ENCODE measurements at regions not wholly inside any gene's neighbourhood (a gene's known extent, or its start where the extent isn't known, plus 50 kb on each side); places are given as distances from the start of the nearest gene placed in this dataset.

DNA sequence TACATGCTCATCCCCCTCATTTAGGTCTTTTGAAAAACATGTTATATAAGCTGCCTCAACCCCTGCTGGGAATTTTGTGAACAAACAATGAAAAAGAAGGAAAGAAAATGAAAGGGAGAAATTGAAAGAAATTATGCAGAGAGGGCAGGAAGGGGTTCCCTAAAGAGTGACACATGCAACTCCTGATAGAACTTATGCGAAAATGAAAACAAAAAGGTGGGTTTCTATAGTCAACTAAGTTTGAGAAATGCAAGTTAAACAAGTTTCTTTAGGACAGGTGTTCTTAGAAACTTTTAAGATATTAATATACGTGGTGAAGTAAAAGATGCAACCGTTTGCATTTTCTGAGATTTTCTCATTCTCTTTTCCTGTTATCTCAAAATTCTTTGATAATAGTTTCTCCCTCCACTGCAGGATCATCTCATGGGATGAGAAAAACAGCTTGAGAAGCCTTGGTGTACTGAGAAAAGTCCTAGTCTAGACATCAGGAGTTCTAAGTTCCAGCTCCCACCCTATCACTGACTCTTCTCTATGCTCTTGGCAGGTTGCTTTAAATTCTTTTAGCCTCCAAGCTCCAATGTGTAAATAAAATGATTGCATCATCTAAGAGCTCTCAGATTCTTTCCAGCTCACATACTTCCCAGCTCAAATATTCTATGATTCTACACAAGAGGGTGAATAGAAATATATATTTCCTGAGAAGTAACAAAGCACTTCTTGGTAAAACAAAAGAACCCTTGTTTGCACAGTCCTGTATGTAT, 109.2 kb downstream of the FAM76B start:
- TF ChIP-seq, protein P1, sequence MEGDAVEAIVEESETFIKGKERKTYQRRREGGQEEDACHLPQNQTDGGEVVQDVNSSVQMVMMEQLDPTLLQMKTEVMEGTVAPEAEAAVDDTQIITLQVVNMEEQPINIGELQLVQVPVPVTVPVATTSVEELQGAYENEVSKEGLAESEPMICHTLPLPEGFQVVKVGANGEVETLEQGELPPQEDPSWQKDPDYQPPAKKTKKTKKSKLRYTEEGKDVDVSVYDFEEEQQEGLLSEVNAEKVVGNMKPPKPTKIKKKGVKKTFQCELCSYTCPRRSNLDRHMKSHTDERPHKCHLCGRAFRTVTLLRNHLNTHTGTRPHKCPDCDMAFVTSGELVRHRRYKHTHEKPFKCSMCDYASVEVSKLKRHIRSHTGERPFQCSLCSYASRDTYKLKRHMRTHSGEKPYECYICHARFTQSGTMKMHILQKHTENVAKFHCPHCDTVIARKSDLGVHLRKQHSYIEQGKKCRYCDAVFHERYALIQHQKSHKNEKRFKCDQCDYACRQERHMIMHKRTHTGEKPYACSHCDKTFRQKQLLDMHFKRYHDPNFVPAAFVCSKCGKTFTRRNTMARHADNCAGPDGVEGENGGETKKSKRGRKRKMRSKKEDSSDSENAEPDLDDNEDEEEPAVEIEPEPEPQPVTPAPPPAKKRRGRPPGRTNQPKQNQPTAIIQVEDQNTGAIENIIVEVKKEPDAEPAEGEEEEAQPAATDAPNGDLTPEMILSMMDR (IDR thresholded peaks at IDR 0.05) = no peak
- TF ChIP-seq SIN3A (IDR thresholded peaks at IDR 0.05; ENCODE audit: borderline replicate concordance, insufficient read depth, low read depth, low read length) = no peak

All from Panc1 (cell line).